ENCODE measurements at regions not wholly inside any gene's neighbourhood (a gene's known extent, or its start where the extent isn't known, plus 50 kb on each side); places are given as distances from the start of the nearest gene placed in this dataset.

GRCh38 chr5:44660251-44660650, 148.5 kb upstream of the MRPS30 start:
- no peak for DNase-seq (ENCODE audit: low read depth in 2 of 2)

GRCh38 chr5:44659334-44659733, 149.4 kb upstream of the MRPS30 start:
- DNase-seq (ENCODE audit: low read depth in 2 of 2): no peak

- DNase-seq (ENCODE audit: low read depth in 2 of 2): no peak
Observed at GRCh38 chr5:44652674-44653073, 156.1 kb upstream of the MRPS30 start.

GRCh38 chr5:44646016-44646415, 162.7 kb upstream of the MRPS30 start:
- DNase-seq (ENCODE audit: low read depth in 2 of 2): no peak

- DNase-seq (ENCODE audit: low read depth in 2 of 2): no peak
Observed at GRCh38 chr5:44645502-44645901, 163.2 kb upstream of the MRPS30 start.

- DNase-seq (ENCODE audit: low read depth in 2 of 2): no peak
Observed at GRCh38 chr5:44644628-44645027, 164.1 kb upstream of the MRPS30 start.

GRCh38 chr5:44641820-44642219, 166.9 kb upstream of the MRPS30 start:
- no peak for DNase-seq (ENCODE audit: low read depth in 2 of 2)

GRCh38 chr5:44640945-44641456, 167.7 kb upstream of the MRPS30 start:
- no peak for DNase-seq (ENCODE audit: low read depth in 2 of 2)

GRCh38 chr5:44637916-44638869, 170.6 kb upstream of the MRPS30 start:
- no peak for DNase-seq (ENCODE audit: low read depth in 2 of 2)

GRCh38 chr5:44632344-44632743, 176.4 kb upstream of the MRPS30 start:
- no peak for DNase-seq (ENCODE audit: low read depth in 2 of 2)

- no peak for DNase-seq (ENCODE audit: low read depth in 2 of 2)
Observed at GRCh38 chr5:44626846-44627245, 181.9 kb upstream of the MRPS30 start.

GRCh38 chr5:44622331-44622730, 186.4 kb upstream of the MRPS30 start:
- no peak for DNase-seq (ENCODE audit: low read depth in 2 of 2)

GRCh38 chr5:44619875-44620610, 188.7 kb upstream of the MRPS30 start:
- DNase-seq (ENCODE audit: low read depth in 2 of 2): no peak

GRCh38 chr5:44614845-44615244, 193.9 kb upstream of the MRPS30 start:
- no peak for DNase-seq (ENCODE audit: low read depth in 2 of 2)

GRCh38 chr5:44613936-44614335, 194.8 kb upstream of the MRPS30 start:
- DNase-seq (ENCODE audit: low read depth in 2 of 2): no peak

- DNase-seq (ENCODE audit: low read depth in 2 of 2): no peak
Observed at GRCh38 chr5:44605926-44606325, 202.8 kb upstream of the MRPS30 start.

- no peak for DNase-seq (ENCODE audit: low read depth in 2 of 2)
Observed at GRCh38 chr5:44603496-44604272, 205.1 kb upstream of the MRPS30 start.

- no peak for DNase-seq (ENCODE audit: low read depth in 2 of 2)
Observed at GRCh38 chr5:44574678-44575077, 185.5 kb upstream of the FGF10 start.

- no peak for DNase-seq (ENCODE audit: low read depth in 2 of 2)
Observed at GRCh38 chr5:44568519-44568918, 179.3 kb upstream of the FGF10 start.

- DNase-seq (ENCODE audit: low read depth in 2 of 2): no peak
Observed at GRCh38 chr5:44565902-44566301, 176.7 kb upstream of the FGF10 start.

GRCh38 chr5:44565360-44565759, 176.1 kb upstream of the FGF10 start:
- no peak for DNase-seq (ENCODE audit: low read depth in 2 of 2)

GRCh38 chr5:44546286-44546685, 157.1 kb upstream of the FGF10 start:
- DNase-seq (ENCODE audit: low read depth in 2 of 2): no peak

All from stimulated activated CD4-positive, alpha-beta T cell treated with anti-CD3 and anti-CD28 coated beads, Interleukin-4, amount 100 ng/mL, for 48 hours (primary cell).